Loucy (cell line): ENCODE measurements at regions not wholly inside any gene's neighbourhood (a gene's known extent, or its start where the extent isn't known, plus 50 kb on each side); places are given as distances from the start of the nearest gene placed in this dataset.

Experiments
- H2AFZ ChIP-seq: fragments of 200-600 bp; sonication (generic); 2 replicates; pipeline ENCODE4 v1.6.0; 2016; ENCODE audit warnings: antibody characterized with exemption, mild to moderate bottlenecking, low read length, moderate library complexity
- H3F3A ChIP-seq: fragments of 200-600 bp; 2 replicates; pipeline ENCODE4 v1.6.0; 2016; ENCODE audit warnings: antibody characterized with exemption, low read depth, mild to moderate bottlenecking
- H3K27me3 ChIP-seq: fragments of 200-600 bp; sonication (generic); 2 replicates; pipeline ENCODE4 v1.6.1; 2014; ENCODE audit warnings: low read length, mild to moderate bottlenecking; ENCODE audit not compliant: insufficient read depth, poor library complexity, severe bottlenecking
- H3K36me3 ChIP-seq: fragments of 200-600 bp; sonication (generic); 2 replicates; pipeline ENCODE4 v1.6.1; 2016; ENCODE audit warnings: low read length; ENCODE audit not compliant: insufficient read depth
- H3K4me1 ChIP-seq: fragments of 200-600 bp; sonication (generic); 2 replicates; pipeline ENCODE4 v1.5.1; 2014; ENCODE audit warnings: low read length, mild to moderate bottlenecking; ENCODE audit not compliant: insufficient read depth, poor library complexity, severe bottlenecking
- H3K4me2 ChIP-seq: fragments of 200-600 bp; sonication (generic); 2 replicates; pipeline ENCODE4 v1.6.0; 2014; ENCODE audit warnings: antibody characterized with exemption, low read length, low read depth, mild to moderate bottlenecking; ENCODE audit not compliant: poor library complexity, severe bottlenecking
- H3K4me3 ChIP-seq: fragments of 200-600 bp; sonication (generic); 2 replicates; pipeline ENCODE4 v1.5.1; 2014; ENCODE audit warnings: low read length, mild to moderate bottlenecking, mixed read lengths; ENCODE audit not compliant: poor library complexity, severe bottlenecking
- H3K79me2 ChIP-seq: fragments of 200-600 bp; sonication (generic); 2 replicates; pipeline ENCODE4 v1.6.1; 2014; ENCODE audit warnings: low read length; ENCODE audit not compliant: insufficient read depth
- H3K9ac ChIP-seq: fragments of 200-600 bp; sonication (generic); 2 replicates; pipeline ENCODE4 v1.6.0; 2014; ENCODE audit warnings: mild to moderate bottlenecking, low read depth, low read length, moderate library complexity; ENCODE audit not compliant: poor library complexity, severe bottlenecking
- H3K9me2 ChIP-seq: fragments of 200-600 bp; sonication (generic); replicated peaks from 2 replicates; pipeline ENCODE4 v1.6.1; 2016; ENCODE audit warnings: low read depth, low read length, mixed read lengths
- H3K9me3 ChIP-seq: fragments of 200-600 bp; sonication (generic); 2 replicates; pipeline ENCODE4 v1.6.1; 2014; ENCODE audit warnings: mild to moderate bottlenecking, antibody characterized with exemption, low read length, low read depth; ENCODE audit not compliant: insufficient read depth
- H4K20me1 ChIP-seq: fragments of 200-600 bp; sonication (generic); 2 replicates; pipeline ENCODE4 v1.6.0; 2014; ENCODE audit warnings: antibody characterized with exemption, low read length, mild to moderate bottlenecking; ENCODE audit not compliant: insufficient read depth, poor library complexity, severe bottlenecking
- EZH2phosphoT487 ChIP-seq: fragments of 200-600 bp; IDR thresholded peaks from 2 replicates; pipeline ENCODE4 v1.6.1; 2018; ENCODE audit warnings: antibody characterized with exemption, mild to moderate bottlenecking, moderate library complexity, borderline replicate concordance
- TF ChIP-seq, protein P1 (sequence below): fragments of 200-600 bp; sonication (generic); conservative IDR thresholded peaks from 2 replicates; pipeline ENCODE4 v1.5.1; 2014; ENCODE audit warnings: mild to moderate bottlenecking, antibody characterized with exemption, low read length

GRCh38 chr1:110749960-110750359 is 75.2 kb upstream of the KCNA3 start:
- TF ChIP-seq, protein P1, sequence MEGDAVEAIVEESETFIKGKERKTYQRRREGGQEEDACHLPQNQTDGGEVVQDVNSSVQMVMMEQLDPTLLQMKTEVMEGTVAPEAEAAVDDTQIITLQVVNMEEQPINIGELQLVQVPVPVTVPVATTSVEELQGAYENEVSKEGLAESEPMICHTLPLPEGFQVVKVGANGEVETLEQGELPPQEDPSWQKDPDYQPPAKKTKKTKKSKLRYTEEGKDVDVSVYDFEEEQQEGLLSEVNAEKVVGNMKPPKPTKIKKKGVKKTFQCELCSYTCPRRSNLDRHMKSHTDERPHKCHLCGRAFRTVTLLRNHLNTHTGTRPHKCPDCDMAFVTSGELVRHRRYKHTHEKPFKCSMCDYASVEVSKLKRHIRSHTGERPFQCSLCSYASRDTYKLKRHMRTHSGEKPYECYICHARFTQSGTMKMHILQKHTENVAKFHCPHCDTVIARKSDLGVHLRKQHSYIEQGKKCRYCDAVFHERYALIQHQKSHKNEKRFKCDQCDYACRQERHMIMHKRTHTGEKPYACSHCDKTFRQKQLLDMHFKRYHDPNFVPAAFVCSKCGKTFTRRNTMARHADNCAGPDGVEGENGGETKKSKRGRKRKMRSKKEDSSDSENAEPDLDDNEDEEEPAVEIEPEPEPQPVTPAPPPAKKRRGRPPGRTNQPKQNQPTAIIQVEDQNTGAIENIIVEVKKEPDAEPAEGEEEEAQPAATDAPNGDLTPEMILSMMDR, result no peak
- no peak for TF ChIP-seq EZH2phosphoT487

GRCh38 chr1:110746644-110747259 is 72.0 kb upstream of the KCNA3 start:
- H3K4me2 ChIP-seq, result no peak overlapping the region
- TF ChIP-seq, protein P1, result no peak
- no peak for TF ChIP-seq EZH2phosphoT487
- no peaks in the 10 kb centered on the region for H3K9me3 ChIP-seq

More at GRCh38 chr1:110749960-110750359, 75.2 kb upstream of the KCNA3 start:
- Histone ChIP-seq H3K9ac (no peak overlapping the region), H3K36me3 (no peaks in the 10 kb centered on the region), H3K4me3 (no peak overlapping the region), H4K20me1 (no peaks in the 10 kb centered on the region), H3K4me2 (no peak overlapping the region), H3K9me3 (no peaks in the 10 kb centered on the region), H3F3A (no peaks in the 10 kb centered on the region), H3K9me2 (no peaks in the 10 kb centered on the region), H3K27me3 (peaks cover 6% of the 10 kb centered on the region), H2AFZ (no peak overlapping the region), H3K79me2 (no peaks in the 10 kb centered on the region), H3K4me1 (no peaks in the 10 kb centered on the region)

GRCh38 chr1:110743397-110743796 is 68.7 kb upstream of the KCNA3 start:
- H3K4me2 ChIP-seq, result no peak overlapping the region
- TF ChIP-seq EZH2phosphoT487, result no peak
- TF ChIP-seq, protein P1, result no peak
- no peak overlapping the region for H3K4me3 ChIP-seq
- H3K4me1 ChIP-seq, result no peaks in the 10 kb centered on the region
- H3K9ac ChIP-seq, result no peak overlapping the region
- H3K27me3 ChIP-seq, result no peaks in the 10 kb centered on the region
- no peak overlapping the region for H2AFZ ChIP-seq
- no peaks in the 10 kb centered on the region for H4K20me1 ChIP-seq
- H3F3A ChIP-seq, result no peaks in the 10 kb centered on the region
- H3K9me2 ChIP-seq, result no peaks in the 10 kb centered on the region
- H3K79me2 ChIP-seq, result no peaks in the 10 kb centered on the region
- H3K9me3 ChIP-seq, result no peaks in the 10 kb centered on the region
- no peaks in the 10 kb centered on the region for H3K36me3 ChIP-seq

More at GRCh38 chr1:110746644-110747259, 72.0 kb upstream of the KCNA3 start:
- no peaks in the 10 kb centered on the region for H3K4me1 ChIP-seq
- H3K27me3 ChIP-seq, result peaks cover 6% of the 10 kb centered on the region
- no peaks in the 10 kb centered on the region for H3K9me2 ChIP-seq
- no peaks in the 10 kb centered on the region for H4K20me1 ChIP-seq
- H2AFZ ChIP-seq, result no peak overlapping the region
- no peaks in the 10 kb centered on the region for H3K79me2 ChIP-seq
- H3K9ac ChIP-seq, result no peak overlapping the region
- H3K4me3 ChIP-seq, result no peak overlapping the region
- no peaks in the 10 kb centered on the region for H3F3A ChIP-seq
- no peaks in the 10 kb centered on the region for H3K36me3 ChIP-seq
